Panc1 (cell line): ENCODE measurements at regions not wholly inside any gene's neighbourhood (a gene's known extent, or its start where the extent isn't known, plus 50 kb on each side); places are given as distances from the start of the nearest gene placed in this dataset.

ENCODE experiments used
- ATAC-seq: fragments of 200-7000 bp; cut with Tn5 transposase; 2 replicates; pipeline ENCODE4 v1.9.1; 2020; ENCODE audit warnings: mild to moderate bottlenecking, moderate library complexity
- BruUV-seq: library from RNA; stranded (reverse); fragments of 400-500 nt; replicated peaks from 2 replicates; lab custom pipeline; 2021; lab: Mats Ljungman, UMichigan
- CTCF ChIA-PET: fragments of 300-600 bp; sonication (Branson Sonifier 250); formaldehyde crosslinking; loops from one replicate; lab custom pipeline; 2022; ENCODE audit warnings: antibody characterized with exemption; lab: Charles Lee
- POLR2A ChIA-PET: fragments of 300-600 bp; sonication (Branson Sonifier 250); formaldehyde crosslinking; loops from one replicate; lab custom pipeline; 2022; ENCODE audit warnings: antibody characterized with exemption; lab: Charles Lee
- DNase-seq: peaks from one replicate; pipeline ENCODE4 v3.0.0-alpha.2; 2010; ENCODE audit warnings: low read depth, low spot score
- H3K27ac ChIP-seq: 2 replicates; pipeline ENCODE4 v1.5.1; 2011; ENCODE audit warnings: mild to moderate bottlenecking, low read length, inconsistent platforms
- H3K27me3 ChIP-seq: fragments of 200-500 bp; sonication (Bioruptor generic); 2 replicates; pipeline ENCODE4 v1.6.0; 2014; ENCODE audit warnings: low read length, inconsistent platforms; ENCODE audit not compliant: control insufficient read depth, insufficient read depth
- H3K36me3 ChIP-seq: fragments of 200-500 bp; sonication (Bioruptor generic); 2 replicates; pipeline ENCODE4 v1.5.1; 2014; ENCODE audit warnings: inconsistent platforms, mild to moderate bottlenecking, low read length, moderate library complexity; ENCODE audit not compliant: control insufficient read depth, insufficient read depth
- H3K4me1 ChIP-seq: 2 replicates; pipeline ENCODE4 v1.5.1; 2011; ENCODE audit warnings: inconsistent platforms, mild to moderate bottlenecking, low read length, moderate library complexity; ENCODE audit not compliant: control insufficient read depth, insufficient read depth
- H3K4me3 ChIP-seq, 2 experiments: 2 replicates each; pipeline ENCODE4 v1.5.1; 2011 to 2012; ENCODE audit warnings: low read depth in 2 of 2, low read length in 2 of 2, mild to moderate bottlenecking in 2 of 2, inconsistent platforms in 1 of 2, moderate library complexity in 1 of 2
- H3K9me3 ChIP-seq: fragments of 200-500 bp; sonication (Bioruptor generic); 2 replicates; pipeline ENCODE4 v1.5.1; 2014; ENCODE audit warnings: low read depth, mild to moderate bottlenecking, inconsistent platforms, low read length, moderate library complexity; ENCODE audit not compliant: control insufficient read depth, insufficient read depth
- POLR2AphosphoS5 ChIP-seq: IDR thresholded peaks from 2 replicates; pipeline ENCODE4 v1.6.1; 2012; ENCODE audit warnings: mild to moderate bottlenecking, low read depth, low read length, moderate library complexity
- SIN3A ChIP-seq: IDR thresholded peaks from 2 replicates; pipeline ENCODE4 v1.6.1; 2012; ENCODE audit warnings: low read depth, mild to moderate bottlenecking, low read length, moderate library complexity, borderline replicate concordance; ENCODE audit not compliant: insufficient read depth
- TCF7L2 ChIP-seq: IDR thresholded peaks from 2 replicates; pipeline ENCODE4 v1.6.1; 2011; ENCODE audit warnings: mild to moderate bottlenecking, low read depth, low read length, inconsistent platforms
- in situ Hi-C: cut with HindIII; loops from 2 replicates; pipeline ENCODE4 v1.10.0; 2016; ENCODE audit warnings: low sequenced_read_pairs, low pct_unique_long_range_greater_than_20kb
- intact Hi-C: fragments of 100-400 bp; cut with micrococcal nuclease; formaldehyde crosslinking; loops from one replicate; pipeline ENCODE4 v1.10.0; 2022; ENCODE audit not compliant: unreplicated experiment
- TF ChIP-seq, protein P1 (sequence below): fragments of 450-650 bp; IDR thresholded peaks from 2 replicates; pipeline ENCODE4 v1.5.1; 2017; ENCODE audit warnings: mild to moderate bottlenecking
- TF ChIP-seq, protein P2 (sequence below), 2 experiments: IDR thresholded peaks; 2 replicates each; pipeline ENCODE4 v1.6.1; 2011 to 2012; ENCODE audit warnings: low read depth in 2 of 2, control low read depth in 1 of 2, low read length in 1 of 2, mild to moderate bottlenecking in 1 of 2, moderate library complexity in 1 of 2; ENCODE audit not compliant: insufficient read depth in 1 of 2

DNA sequence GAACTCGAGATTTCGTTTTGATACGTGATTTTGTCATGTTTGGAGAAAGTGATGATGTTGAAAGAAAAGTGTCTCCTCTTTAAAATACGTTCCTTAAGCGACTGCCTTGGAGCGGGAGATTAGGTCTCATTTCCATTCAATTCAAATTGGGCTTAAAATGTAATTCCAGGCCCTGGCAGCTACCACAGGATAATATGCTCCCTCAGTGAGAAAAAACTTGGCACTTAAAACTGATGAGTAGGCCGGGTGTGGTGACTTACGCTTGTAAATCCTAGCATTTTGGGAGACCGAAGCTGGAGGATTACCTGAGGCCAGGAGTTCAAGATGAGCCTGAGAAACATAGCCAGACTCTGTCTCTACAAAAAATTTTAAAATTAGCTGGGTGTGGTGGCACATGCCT lies 146.3 kb upstream of the L3MBTL4 start:
- in situ Hi-C loops = no loop called here
- Histone ChIP-seq H3K4me1 (no peaks in the 10 kb centered on the region), H3K9me3 (no peaks in the 10 kb centered on the region), H3K27ac (no peak overlapping the region), H3K36me3 (no peaks in the 10 kb centered on the region), H3K4me3 (no peak overlapping the region), H3K27me3 (no peaks in the 10 kb centered on the region; the same call in 1 of the 2 replicates)
- ChIA-PET POLR2A (no interaction called here), CTCF (no interaction called here)
- no peak for TF ChIP-seq SIN3A
- TF ChIP-seq, protein P1, sequence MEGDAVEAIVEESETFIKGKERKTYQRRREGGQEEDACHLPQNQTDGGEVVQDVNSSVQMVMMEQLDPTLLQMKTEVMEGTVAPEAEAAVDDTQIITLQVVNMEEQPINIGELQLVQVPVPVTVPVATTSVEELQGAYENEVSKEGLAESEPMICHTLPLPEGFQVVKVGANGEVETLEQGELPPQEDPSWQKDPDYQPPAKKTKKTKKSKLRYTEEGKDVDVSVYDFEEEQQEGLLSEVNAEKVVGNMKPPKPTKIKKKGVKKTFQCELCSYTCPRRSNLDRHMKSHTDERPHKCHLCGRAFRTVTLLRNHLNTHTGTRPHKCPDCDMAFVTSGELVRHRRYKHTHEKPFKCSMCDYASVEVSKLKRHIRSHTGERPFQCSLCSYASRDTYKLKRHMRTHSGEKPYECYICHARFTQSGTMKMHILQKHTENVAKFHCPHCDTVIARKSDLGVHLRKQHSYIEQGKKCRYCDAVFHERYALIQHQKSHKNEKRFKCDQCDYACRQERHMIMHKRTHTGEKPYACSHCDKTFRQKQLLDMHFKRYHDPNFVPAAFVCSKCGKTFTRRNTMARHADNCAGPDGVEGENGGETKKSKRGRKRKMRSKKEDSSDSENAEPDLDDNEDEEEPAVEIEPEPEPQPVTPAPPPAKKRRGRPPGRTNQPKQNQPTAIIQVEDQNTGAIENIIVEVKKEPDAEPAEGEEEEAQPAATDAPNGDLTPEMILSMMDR = no peak
- TF ChIP-seq, protein P2, sequence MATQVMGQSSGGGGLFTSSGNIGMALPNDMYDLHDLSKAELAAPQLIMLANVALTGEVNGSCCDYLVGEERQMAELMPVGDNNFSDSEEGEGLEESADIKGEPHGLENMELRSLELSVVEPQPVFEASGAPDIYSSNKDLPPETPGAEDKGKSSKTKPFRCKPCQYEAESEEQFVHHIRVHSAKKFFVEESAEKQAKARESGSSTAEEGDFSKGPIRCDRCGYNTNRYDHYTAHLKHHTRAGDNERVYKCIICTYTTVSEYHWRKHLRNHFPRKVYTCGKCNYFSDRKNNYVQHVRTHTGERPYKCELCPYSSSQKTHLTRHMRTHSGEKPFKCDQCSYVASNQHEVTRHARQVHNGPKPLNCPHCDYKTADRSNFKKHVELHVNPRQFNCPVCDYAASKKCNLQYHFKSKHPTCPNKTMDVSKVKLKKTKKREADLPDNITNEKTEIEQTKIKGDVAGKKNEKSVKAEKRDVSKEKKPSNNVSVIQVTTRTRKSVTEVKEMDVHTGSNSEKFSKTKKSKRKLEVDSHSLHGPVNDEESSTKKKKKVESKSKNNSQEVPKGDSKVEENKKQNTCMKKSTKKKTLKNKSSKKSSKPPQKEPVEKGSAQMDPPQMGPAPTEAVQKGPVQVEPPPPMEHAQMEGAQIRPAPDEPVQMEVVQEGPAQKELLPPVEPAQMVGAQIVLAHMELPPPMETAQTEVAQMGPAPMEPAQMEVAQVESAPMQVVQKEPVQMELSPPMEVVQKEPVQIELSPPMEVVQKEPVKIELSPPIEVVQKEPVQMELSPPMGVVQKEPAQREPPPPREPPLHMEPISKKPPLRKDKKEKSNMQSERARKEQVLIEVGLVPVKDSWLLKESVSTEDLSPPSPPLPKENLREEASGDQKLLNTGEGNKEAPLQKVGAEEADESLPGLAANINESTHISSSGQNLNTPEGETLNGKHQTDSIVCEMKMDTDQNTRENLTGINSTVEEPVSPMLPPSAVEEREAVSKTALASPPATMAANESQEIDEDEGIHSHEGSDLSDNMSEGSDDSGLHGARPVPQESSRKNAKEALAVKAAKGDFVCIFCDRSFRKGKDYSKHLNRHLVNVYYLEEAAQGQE (IDR thresholded peaks at IDR 0.05; ENCODE audit: insufficient read depth in 1 of 2, low read depth in 2 of 2, low read length in 1 of 2) = no peak
- TF ChIP-seq POLR2AphosphoS5 = no peak
- TF ChIP-seq TCF7L2 = no peak
- BruUV-seq = no TSS peak
- intact Hi-C loops = no loop called here
- DNase-seq (no peak), ATAC-seq (no peak)

DNA sequence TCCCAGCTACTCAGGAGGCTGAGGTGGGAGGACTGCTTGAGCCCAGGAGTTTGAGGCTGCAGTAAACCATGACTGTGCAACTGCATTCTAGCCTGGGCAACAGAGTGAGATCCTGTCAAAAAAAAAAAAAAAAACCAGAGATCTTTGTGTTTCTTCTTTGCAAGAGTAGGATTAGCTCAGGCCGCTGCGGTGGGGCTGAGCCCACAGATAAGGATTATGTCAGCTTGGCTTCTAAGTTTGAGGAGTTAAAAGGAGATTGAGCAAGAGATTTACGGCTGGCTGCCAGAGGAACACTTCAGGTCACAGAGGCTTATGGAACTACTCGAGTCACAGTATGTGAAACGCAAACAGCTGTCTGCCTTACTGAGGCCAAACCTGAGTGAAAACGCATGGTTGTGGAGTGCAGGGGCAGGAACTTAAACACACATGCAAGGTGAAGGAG lies 146.7 kb upstream of the L3MBTL4 start:
- no peaks in the 10 kb centered on the region for H3K36me3 ChIP-seq
- no TSS peak for BruUV-seq
- intact Hi-C loops = no loop called here
- no peak for DNase-seq
- no peak for ATAC-seq
- no peaks in the 10 kb centered on the region; the same call in 1 of the 2 replicates for H3K27me3 ChIP-seq
- TF ChIP-seq, protein P2 (IDR thresholded peaks at IDR 0.05; ENCODE audit: insufficient read depth in 1 of 2, low read depth in 2 of 2, low read length in 1 of 2) = no peak
- TF ChIP-seq, protein P1 = no peak
- H3K4me1 ChIP-seq = no peaks in the 10 kb centered on the region
- in situ Hi-C loops = no loop called here
- no peaks in the 10 kb centered on the region for H3K9me3 ChIP-seq
- CTCF ChIA-PET = no interaction called here
- H3K4me3 ChIP-seq = no peak overlapping the region
- H3K27ac ChIP-seq = no peak overlapping the region
- POLR2A ChIA-PET = no interaction called here
